GM19438 (cell line): ENCODE measurements at regions not wholly inside any gene's neighbourhood (a gene's known extent, or its start where the extent isn't known, plus 50 kb on each side); places are given as distances from the start of the nearest gene placed in this dataset.
"Not testable (repeated sequence)": the region's sequence is repeated elsewhere in the genome, so short reads cannot be mapped to it uniquely, and the experiment has no call there.

ENCODE experiments used
- ATAC-seq: cut with Tn5 transposase; IDR thresholded peaks from one replicate; pipeline ENCODE4 v1.9.1; 2021; ENCODE audit warnings: low read depth; ENCODE audit not compliant: unreplicated experiment

DNA sequence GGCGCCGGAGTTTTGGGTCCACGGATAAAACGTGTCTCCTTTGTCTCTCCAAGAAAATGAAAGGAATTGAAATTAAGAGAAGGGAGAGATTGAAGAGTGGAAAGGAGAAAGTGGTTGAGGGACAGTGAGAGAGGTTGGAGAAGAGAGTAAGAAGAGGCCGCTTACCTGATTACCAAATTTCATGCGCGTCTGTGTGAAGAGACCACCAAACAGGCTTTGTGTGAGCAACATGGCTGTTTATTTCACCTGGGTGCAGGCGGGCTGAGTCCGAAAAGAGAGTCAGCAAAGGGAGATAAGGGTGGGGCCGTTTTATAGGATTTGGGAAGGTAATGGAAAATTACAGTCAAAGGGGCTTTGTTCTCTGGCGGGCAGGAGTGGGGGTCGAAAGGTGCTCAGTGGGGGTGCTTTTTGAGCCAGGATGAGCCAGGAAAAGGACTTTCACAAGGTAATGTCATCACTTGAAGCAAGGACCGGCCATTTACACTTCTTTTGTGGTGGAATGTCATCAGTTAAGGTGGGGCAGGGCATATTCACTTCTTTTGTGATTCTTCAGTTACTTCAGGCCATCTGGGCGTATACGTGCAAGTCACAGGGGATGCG lies 113.0 kb upstream of the CDH11 start:
- not testable (repeated sequence) for ATAC-seq

DNA sequence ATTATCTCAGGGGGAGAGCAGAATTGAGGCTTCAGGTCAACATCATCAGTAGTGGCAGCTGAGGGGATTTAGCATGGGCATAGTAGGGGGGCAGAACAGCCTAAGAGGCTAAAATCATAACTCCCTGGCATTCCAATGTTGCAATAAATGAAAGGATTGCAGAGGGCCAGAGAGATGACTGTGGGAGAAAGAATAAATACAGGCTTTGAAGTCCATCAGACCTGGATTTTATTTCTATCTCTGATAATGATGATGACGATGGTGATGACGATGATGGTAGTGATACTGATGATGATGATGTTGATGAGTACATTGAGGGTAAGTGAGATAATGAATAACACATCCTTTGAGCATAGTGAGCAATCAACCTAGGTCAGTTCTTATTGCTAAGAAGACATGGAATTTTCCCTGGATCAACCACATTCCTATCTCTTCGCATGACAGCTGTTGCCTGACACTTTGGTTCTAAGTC lies 107.4 kb upstream of the CDH11 start:
- no peak for ATAC-seq

DNA sequence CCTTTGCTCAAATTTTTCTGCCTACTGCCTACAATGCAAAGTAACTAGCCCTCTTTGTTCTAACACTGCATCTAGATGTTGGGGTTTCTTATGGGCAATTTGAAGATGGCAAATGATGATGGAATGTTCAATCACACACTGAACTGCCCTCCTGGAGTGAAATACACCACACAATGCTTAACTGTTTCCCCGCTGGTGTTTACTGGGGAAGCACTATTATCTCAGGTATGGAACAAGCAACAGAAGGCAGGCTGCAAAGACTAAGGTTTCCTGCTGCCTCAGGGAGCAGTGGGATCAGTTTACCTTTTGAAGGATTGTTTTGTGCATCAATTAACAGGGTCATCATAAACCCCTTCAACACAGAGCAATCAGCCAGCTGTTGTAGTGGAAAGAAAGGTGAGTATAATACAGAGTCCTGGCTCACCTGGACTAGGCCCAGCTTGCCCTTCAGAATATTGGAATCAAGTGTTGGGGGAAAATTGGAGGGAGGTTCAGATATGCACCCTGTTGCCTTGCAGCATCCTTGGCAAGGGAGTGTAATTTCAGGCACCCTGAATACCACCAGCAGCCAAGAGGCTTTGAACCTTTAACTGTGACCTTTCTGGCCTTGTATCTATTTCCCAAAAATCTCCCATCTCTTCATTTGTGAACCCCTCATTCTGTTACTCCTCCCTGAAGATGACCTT lies 105.4 kb upstream of the CDH11 start:
- no peak for ATAC-seq

DNA sequence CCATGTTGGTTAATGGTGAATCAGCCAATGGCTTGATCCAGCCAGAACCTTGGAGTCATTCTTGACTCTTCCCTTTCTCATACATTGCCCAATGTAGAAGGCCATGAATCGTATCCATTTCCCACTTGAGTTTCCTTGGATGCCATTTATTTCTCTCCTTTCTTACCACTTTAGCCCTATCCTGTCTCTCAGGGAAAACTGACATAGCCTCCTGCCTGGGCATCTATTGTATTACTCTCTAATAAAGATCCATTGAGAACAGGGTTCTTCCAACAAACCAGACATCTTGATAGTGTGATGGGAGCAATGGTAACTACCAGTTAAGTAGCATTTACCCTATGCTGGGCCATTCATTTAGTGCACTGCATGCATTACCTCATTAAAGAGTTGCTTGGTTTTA lies 104.2 kb upstream of the CDH11 start:
- ATAC-seq, result no peak

DNA sequence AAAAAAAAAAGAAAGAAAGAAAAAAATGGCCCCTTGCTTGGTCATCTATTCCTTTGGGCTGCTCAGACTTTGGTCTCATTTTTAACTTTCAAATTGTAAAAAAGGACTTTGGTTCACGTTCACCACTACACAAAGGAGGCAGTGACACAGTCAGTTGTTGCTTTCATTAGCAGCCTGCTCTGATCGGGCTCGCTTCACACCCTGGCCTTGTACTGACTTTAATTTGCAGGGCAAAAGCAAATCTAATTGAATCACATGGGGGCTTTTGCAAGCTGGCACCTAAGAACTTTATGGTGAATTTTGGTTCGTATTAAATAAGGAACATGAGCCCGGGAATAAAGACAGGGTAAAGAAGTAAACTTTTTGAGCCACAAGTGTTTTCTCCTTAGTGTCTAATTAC lies 103.6 kb upstream of the CDH11 start:
- ATAC-seq, result no peak

DNA sequence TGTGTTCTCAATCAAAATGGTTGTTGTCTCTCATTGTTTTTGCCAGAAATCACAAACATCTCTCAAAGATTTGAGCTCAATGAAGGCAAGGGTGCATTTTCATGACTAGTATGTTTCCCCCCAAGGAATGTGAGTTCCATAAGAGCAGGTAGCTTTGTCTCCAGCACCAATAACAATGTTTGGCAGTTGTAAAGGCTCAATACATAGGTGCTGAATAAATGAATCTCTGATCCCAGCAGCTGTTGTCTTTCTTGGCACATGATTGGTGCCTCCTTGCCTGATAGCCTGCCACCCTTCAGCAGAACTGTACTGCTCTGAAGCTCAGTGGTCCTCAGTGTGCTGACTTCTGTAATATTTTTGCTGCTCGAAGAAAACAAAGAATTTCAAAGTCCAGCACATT lies 103.1 kb upstream of the CDH11 start:
- ATAC-seq, result no peak

DNA sequence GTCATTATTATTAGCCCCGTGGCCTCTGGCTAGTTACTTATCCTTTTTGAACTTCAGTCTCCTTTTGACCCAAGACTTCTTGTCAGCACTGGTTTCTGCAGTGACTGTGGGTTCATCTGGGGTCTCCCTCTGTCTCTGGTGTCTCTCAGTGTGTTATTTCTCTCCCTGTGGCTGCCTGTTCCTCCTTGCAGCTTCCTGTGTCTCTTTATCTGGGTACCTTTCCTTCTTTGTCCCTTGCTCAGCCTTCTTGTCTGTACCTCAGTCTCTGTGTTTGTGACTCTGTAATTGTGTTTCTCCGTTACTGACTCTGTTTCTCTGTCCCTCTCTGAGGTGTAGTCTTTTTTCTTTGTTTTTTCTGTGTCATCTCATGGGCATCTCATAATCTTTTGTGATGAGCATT lies 102.6 kb upstream of the CDH11 start:
- ATAC-seq, result no peak

DNA sequence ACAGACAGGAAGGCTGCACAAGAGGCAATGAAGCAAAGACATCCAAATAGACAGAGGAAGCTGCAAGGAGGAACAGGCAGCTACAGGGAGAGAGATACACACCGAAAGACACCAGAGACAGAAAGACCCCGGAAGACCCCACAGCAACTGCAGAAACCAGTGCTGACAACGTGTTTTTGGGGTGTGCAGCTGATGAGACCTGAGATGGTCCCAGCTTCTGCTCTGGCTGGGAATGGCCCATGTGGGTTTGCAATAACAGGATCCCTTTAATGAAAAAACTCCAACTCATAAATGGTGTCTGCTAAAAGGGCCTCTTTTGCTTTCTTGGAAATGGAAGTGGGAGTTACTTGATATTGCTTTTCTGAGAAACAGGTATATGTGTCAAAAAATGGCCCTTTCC lies 101.5 kb upstream of the CDH11 start:
- ATAC-seq, result no peak

DNA sequence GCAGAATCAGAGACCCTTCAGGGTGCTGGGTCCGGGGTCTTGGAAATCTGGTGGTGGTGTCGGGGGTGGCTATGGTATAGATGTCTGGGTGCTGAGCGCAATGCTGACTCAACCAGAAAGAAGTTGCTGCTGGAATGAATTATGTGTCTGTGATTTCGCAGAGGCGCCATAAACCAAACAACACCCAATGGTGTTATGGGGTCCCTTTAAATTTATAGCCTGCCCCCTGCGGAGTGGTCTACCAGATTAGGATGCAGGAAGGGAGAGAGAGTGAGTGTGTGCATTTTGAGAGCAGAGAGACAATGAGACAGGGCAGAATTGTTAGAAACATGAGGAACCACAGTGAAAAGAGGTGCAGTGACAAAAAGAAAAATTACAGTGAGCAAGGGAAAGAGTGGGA lies 100.7 kb upstream of the CDH11 start:
- ATAC-seq, result no peak

DNA sequence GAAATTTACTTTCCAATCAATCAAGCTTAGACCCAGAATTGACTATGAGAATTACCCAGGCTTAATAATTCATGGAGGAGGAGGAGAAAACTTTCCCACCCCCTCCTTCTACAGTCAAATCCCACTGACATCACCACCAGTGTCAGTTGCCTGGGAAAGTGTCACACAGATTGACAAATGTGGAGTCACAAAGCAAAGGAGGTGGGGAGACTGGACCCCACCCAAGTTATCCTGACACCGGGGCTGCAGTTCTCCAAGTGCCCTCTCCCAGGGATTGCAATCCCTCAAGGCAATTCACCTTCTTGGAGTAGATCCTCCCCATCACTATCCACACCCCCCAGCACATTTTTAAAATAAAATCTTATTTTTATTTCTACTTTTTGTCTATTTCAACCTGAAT lies 100.2 kb upstream of the CDH11 start:
- ATAC-seq, result no peak

DNA sequence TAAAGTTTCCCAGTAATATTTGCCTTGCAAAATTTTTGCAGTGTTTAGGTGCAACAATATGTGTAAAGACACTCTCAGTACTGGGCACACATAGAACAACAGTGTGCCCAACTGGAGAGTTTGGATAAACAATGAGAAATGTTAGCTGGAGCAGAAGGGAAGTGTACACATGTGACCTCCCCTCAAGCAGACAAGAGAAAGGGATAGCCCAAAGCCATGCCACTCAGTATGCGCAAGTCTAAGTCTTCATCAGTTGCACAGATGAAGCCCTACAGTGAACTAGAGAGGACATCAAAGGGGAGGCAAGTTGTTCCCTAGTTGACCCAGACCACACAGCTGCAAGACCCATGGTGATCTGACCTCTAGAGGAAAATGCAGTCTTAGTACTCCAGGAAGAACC lies 97.9 kb upstream of the CDH11 start:
- no peak for ATAC-seq

DNA sequence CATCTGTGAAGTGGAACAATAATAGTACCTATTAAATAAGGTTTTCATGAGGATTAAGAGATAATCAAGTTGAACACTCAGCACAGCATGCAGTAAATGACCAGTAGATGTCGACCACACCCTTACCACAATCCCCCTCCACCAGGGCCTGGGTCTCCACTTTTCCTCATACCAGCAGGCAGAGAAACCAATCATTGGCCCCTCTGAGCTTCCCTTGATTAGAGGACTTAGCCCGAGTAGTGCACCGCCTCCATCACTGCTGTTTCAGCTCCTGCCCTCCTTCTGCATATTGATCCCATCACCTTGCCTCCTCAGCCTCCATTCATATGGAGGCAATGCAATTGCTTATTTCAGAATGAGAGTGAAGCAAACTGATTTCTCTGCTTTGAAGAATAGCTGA lies 96.5 kb upstream of the CDH11 start:
- ATAC-seq, result no peak

DNA sequence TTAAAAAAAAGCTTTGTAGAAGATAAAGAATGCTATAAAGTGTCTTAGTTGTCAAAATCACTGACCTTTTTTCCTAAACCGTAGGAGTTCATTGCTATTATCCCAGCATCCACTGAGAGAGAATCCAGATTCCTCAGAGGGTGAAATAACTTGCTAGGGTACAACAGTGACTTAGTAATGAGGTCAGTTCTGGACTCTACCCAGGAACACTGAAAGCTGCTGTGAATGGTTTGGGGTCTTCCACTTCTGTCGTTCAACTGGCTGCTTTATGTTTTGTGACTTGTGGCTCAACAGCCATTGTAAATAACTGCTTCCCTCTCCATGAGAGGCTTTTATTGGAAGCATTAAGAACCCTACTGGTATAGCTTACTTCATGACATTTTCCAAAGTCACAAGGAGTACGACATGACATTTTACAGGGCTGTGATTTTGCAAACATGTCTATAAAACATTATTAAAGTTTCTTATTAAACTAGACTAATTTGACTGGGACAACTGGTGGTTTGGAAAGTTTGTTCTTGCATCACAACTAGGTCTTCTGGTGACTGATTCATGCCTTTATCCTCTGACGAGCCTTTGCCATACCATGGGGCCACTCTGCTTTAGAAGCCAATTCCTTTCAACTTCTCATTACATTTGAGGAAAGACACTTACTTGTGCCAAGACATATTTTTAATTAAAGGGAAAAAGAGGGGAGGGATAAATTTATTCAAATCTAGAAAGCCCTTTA lies 92.2 kb upstream of the CDH11 start:
- ATAC-seq, result no peak

DNA sequence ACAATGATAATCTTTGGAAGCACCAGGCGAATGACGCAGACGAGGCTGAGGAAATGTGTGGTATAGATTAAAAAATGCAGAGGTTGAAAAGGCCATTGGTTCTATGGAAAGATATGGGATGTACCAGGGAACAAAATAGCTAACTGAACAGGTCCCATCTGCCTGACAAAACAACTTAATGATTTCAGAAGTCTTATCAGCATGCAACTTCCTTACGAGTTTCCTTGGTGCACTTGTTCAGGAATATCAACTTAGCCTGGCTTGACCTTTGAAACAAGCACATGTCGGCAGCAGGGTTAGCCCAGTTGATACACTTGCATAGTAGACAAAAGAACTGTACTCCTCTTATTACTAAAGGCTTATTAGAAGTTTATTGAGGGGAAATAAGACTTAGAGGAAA lies 90.9 kb upstream of the CDH11 start:
- ATAC-seq, result no peak

DNA sequence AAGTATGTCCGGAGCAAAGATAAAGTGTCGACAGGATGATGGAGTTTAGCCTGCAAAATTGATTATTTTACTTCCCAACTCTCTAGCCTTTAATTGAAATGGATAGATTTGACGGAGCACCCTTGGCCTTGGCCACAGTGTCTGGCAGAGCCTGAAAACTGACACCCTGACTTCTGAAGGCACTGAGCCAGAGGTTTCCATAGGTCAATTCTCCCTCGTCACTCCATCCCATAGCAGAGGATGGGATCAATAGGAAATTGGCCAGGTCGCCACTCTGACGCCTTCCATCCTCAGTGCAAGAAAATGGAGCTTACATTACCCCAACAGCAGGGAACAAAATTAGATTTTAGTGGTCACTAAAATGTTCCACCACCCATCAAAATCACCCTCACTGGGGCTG lies 90.4 kb upstream of the CDH11 start:
- no peak for ATAC-seq

DNA sequence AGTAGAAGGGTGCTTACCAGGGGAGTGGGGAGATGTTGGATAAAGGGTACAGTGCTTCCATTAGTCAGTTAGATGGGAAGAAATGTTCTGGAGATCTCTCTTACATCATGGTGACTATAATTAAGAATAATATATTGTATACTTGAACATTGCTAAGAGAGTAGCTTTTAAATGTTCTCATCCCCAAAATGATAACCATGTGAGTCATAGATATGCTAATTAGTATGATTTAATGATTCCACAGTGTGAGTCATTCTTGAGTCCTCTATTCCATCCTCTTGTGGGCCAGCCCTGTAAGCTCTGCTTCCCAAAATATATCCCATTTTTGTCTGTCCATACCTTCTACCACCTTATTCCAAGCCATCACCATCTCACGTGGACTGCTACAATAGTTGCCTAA lies 80.6 kb upstream of the CDH11 start:
- ATAC-seq, result no peak

DNA sequence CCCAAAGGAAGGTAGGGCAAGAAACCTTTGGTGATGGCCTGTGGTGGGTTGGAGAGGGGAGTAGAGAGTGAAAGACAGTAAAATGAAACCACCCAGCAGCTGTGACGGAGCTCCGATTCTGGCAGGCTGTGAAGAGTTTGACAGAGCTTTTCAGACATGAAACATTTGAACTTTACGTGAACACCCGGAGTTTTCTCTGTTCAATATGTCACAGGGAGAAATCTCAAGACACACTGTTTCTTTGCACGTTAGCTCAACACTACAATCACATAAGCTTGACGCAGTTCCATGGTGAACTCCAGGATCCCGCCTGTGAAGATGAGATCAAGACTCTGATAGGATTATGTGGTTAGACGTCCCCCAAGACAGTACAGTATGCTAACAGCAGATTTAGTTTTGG lies 79.6 kb upstream of the CDH11 start:
- no peak for ATAC-seq

DNA sequence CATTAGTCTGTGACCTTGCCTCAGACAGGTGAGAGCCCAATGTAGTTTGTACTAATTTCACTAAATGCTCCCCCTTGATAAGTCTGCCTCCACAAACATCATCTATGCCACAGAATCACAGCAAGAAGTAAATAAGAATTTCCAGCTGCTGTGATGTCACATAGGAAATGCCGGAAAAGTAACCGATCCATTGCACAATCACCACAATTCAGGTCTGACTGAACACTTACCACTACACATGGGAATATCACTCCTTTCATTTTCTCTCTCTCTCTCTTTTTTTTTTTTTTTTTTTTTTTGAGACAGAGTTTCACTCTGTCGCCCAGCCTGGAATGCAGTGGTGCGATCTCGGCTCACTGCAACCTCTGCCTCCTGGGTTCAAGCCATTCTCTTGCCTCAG lies 79.0 kb upstream of the CDH11 start:
- no peak for ATAC-seq

DNA sequence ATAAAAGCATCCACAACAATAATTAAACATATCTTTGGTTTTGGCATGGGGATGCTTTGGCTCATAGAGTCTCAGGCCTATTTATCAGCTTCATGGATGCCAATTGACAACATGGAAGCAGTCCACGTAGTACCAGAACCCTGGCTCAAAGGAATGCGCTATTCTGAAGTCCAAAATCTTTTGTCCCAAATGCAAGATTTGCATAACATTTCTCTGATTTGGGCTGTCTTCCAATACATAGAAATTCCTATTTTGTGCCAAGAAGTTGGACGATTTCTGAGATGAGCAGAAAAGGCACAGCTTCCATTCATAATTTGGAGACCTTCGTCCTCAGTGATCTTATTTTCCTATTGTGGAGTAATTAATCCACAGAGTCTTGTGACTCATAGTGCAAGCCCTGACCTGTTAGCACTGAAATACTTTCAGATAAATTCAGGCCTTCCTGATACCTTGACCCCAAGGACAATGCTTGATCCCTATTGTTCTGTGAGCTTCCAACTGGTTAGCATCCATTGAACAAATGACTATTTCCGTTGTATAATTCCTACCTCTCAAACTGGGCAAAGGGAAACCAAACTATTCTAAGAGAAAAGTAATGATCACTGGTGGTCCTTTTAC lies 78.4 kb upstream of the CDH11 start:
- ATAC-seq, result no peak

DNA sequence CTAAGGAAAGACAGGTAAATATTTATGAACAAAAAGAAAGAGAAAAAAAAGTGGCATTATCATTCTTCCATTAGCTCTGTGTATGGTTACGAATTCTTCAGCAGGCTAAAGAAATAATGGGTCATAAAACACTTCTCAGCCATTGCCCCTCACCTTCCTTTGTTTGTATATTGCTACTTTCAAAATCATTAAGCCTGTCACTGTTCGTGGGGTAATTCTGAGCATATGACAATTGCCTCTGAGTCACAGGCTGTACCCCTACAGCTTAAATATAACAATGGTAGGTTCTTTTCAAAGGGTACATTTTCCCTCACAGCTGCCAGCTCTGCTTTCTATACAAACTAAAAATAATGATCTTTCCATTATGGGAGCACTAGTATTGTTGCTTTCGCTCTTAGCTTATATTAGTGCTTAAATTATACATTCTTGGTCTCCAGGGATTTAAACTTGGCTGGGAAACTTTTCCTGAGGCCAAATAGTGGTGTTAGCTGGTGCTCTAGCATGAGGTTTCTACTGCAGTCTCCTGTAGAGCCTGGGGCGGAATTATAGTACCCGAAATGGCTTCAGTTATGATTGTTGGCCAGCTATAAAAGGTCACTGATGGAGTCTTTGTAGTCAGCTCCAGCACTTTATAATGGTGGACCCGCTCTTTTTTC lies 74.7 kb upstream of the CDH11 start:
- no peak for ATAC-seq

DNA sequence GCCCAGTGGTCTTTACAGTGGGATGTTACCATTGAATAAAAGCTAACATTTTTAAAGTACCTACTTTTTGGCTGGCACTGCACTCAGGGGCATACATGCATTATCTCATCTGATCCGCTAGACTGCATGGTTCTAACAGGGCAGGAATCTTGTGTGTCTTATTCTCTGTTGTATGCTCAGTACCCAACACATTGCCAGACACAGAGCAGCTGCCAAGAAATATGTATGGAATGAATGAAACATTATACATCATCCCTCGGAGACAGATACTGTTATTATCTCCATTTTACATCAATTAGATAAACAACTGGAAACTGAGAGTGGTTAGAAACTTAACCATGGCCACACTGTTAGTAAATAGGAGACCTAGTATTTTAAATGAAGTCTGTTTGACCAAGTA lies 74.1 kb upstream of the CDH11 start:
- no peak for ATAC-seq
